Caco-2 (cell line): ENCODE measurements at regions not wholly inside any gene's neighbourhood (a gene's known extent, or its start where the extent isn't known, plus 50 kb on each side); places are given as distances from the start of the nearest gene placed in this dataset.

Experiments used
- BruUV-seq: library from RNA; stranded (reverse); fragments of 400-500 nt; replicated peaks from 2 replicates; lab custom pipeline; 2021; lab: Mats Ljungman, UMichigan
- CTCF ChIA-PET: fragments of 300-600 bp; sonication (Branson Sonifier 250); formaldehyde crosslinking; loops from one replicate; lab custom pipeline; 2022; ENCODE audit warnings: antibody characterized with exemption; lab: Charles Lee
- POLR2A ChIA-PET: fragments of 300-600 bp; sonication (Branson Sonifier 250); formaldehyde crosslinking; loops from one replicate; lab custom pipeline; 2022; ENCODE audit warnings: antibody characterized with exemption; lab: Charles Lee
- DNase-seq, 2 experiments: peaks; one replicate each; pipeline versions ENCODE4 v3.0.0 to v3.0.0-alpha.2; 2020 to 2022
- H3K27me3 ChIP-seq: replicated peaks from 2 replicates; pipeline ENCODE4 v1.6.0; 2011; ENCODE audit warnings: low read length; ENCODE audit not compliant: control insufficient read depth, insufficient read depth
- H3K36me3 ChIP-seq: 2 replicates; pipeline ENCODE4 v1.5.1; 2011; ENCODE audit warnings: low read length; ENCODE audit not compliant: control insufficient read depth, insufficient read depth
- H3K4me1 ChIP-seq: fragments of 250-450 bp; sonication (Bioruptor Pico); 2 replicates; pipeline ENCODE4 v1.5.1; 2020; ENCODE audit warnings: mild to moderate bottlenecking
- H3K4me3 ChIP-seq: 2 replicates; pipeline ENCODE4 v1.5.1; 2011; ENCODE audit warnings: low read depth, mild to moderate bottlenecking, control low read depth, low read length
- H3K9me3 ChIP-seq: fragments of 250-450 bp; sonication (Bioruptor Pico); 2 replicates; pipeline ENCODE4 v1.5.1; 2020; ENCODE audit warnings: mild to moderate bottlenecking, moderate library complexity
- H3K27ac Mint-ChIP-seq: one replicate; pipeline ENCODE4 v1.8.0; 2022; ENCODE audit warnings: mixed read lengths; ENCODE audit not compliant: unreplicated experiment
- H3K27me3 Mint-ChIP-seq: one replicate; pipeline ENCODE4 v1.8.0; 2022; ENCODE audit warnings: mixed read lengths; ENCODE audit not compliant: insufficient read depth, unreplicated experiment
- H3K36me3 Mint-ChIP-seq: one replicate; pipeline ENCODE4 v1.8.0; 2022; ENCODE audit warnings: mild to moderate bottlenecking, mixed read lengths; ENCODE audit not compliant: insufficient read depth, unreplicated experiment
- H3K4me1 Mint-ChIP-seq: one replicate; pipeline ENCODE4 v1.8.0; 2022; ENCODE audit warnings: low read depth, mixed read lengths; ENCODE audit not compliant: unreplicated experiment
- H3K4me3 Mint-ChIP-seq: one replicate; pipeline ENCODE4 v1.8.0; 2022; ENCODE audit warnings: mild to moderate bottlenecking, moderate library complexity, mixed read lengths; ENCODE audit not compliant: unreplicated experiment
- H3K9me3 Mint-ChIP-seq: one replicate; pipeline ENCODE4 v1.8.0; 2022; ENCODE audit warnings: mixed read lengths; ENCODE audit not compliant: unreplicated experiment
- intact Hi-C: fragments of 100-400 bp; cut with micrococcal nuclease; formaldehyde crosslinking; loops from one replicate; pipeline ENCODE4 v1.10.0; 2022; ENCODE audit not compliant: unreplicated experiment
- TF ChIP-seq, protein P1 (sequence below), 2 experiments: fragments of 200-600 bp in 1 of 2; IDR thresholded peaks; 1 replicate in 1 of 2; 2 replicates in 1 of 2; pipeline versions ENCODE4 v1.5.1 to v1.8.0; 2011 to 2022; ENCODE audit warnings: antibody characterized with exemption in 1 of 2, control low read depth in 1 of 2, inconsistent platforms in 1 of 2, low read depth in 1 of 2, low read length in 1 of 2, mild to moderate bottlenecking in 1 of 2, moderate library complexity in 1 of 2; ENCODE audit not compliant: insufficient read depth in 1 of 2, severe bottlenecking in 1 of 2, unreplicated experiment in 1 of 2

DNA sequence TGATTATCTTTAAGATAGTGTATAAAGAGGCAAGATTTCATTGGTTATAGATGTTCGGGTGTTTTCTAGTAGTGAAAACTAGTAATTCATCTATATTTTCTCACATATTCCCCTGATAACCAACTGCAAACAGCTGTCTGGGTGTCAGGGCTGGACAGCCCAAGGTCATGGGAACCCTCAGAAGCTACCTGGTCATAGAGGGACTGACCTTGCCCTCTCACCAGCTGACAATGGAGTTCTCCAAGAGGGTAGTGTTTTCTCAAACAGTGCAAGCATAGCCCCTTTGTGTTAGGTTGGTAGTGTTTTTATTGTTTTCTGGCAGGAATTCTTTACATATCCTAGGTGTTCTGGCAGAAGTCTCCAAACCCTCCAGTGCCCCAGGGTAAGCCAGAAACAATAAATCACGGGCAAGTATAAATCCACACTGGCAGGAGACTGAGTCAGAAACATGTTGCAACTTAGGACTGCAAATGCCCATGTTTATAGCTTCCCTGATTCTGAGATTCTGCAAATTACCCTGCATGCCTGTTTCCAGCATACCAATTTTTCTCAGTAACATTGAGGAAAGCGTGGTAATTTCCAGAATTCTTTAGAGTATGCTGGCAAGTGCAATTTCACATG is 82.8 kb upstream of the ATP1A1 start:
- no peak overlapping the region for H3K4me3 Mint-ChIP-seq
- no peaks in the 10 kb centered on the region for H3K36me3 Mint-ChIP-seq
- no peak overlapping the region for H3K27ac Mint-ChIP-seq
- Histone ChIP-seq H3K36me3 (no peaks in the 10 kb centered on the region), H3K27me3 (no peaks in the 10 kb centered on the region), H3K4me1 (no peaks in the 10 kb centered on the region), H3K9me3 (no peaks in the 10 kb centered on the region), H3K4me3 (no peak overlapping the region)
- no TSS peak for BruUV-seq
- ChIA-PET POLR2A (no interaction called here), CTCF (no interaction called here)
- H3K9me3 Mint-ChIP-seq: no peaks in the 10 kb centered on the region
- H3K4me1 Mint-ChIP-seq: peaks cover 4% of the 10 kb centered on the region
- TF ChIP-seq, protein P1, sequence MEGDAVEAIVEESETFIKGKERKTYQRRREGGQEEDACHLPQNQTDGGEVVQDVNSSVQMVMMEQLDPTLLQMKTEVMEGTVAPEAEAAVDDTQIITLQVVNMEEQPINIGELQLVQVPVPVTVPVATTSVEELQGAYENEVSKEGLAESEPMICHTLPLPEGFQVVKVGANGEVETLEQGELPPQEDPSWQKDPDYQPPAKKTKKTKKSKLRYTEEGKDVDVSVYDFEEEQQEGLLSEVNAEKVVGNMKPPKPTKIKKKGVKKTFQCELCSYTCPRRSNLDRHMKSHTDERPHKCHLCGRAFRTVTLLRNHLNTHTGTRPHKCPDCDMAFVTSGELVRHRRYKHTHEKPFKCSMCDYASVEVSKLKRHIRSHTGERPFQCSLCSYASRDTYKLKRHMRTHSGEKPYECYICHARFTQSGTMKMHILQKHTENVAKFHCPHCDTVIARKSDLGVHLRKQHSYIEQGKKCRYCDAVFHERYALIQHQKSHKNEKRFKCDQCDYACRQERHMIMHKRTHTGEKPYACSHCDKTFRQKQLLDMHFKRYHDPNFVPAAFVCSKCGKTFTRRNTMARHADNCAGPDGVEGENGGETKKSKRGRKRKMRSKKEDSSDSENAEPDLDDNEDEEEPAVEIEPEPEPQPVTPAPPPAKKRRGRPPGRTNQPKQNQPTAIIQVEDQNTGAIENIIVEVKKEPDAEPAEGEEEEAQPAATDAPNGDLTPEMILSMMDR (IDR thresholded peaks at IDR 0.05; ENCODE audit: insufficient read depth in 1 of 2, low read depth in 1 of 2, low read length in 1 of 2, severe bottlenecking in 1 of 2, unreplicated experiment in 1 of 2): no peak
- no peaks in the 10 kb centered on the region for H3K27me3 Mint-ChIP-seq
- DNase-seq: no peak
- intact Hi-C loops: no loop called here

DNA sequence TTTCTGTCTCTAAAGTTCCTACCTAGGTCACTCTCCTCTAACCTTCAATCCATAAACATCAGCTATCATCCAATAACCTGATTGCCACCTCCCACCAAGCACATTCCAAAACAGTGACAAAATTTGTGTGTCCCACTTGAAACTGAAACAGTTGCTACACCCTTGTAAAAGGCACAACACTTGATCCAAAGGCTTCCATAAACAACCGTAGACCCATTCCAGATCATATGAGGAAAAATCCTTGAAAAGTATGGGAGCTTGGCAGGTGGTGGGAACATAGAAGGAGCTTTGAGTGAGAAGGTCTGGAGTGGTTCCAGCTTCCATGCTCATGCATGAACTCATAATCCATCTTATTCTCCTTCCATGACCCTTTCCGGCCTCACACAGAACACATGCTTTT is 82.0 kb upstream of the ATP1A1 start:
- Mint-ChIP-seq H3K4me3 (no peak overlapping the region), H3K4me1 (peaks cover 4% of the 10 kb centered on the region), H3K36me3 (no peaks in the 10 kb centered on the region), H3K27ac (no peak overlapping the region), H3K9me3 (no peaks in the 10 kb centered on the region), H3K27me3 (no peaks in the 10 kb centered on the region)
- no TSS peak for BruUV-seq
- Histone ChIP-seq H3K36me3 (no peaks in the 10 kb centered on the region), H3K27me3 (no peaks in the 10 kb centered on the region), H3K9me3 (no peaks in the 10 kb centered on the region), H3K4me3 (no peak overlapping the region), H3K4me1 (no peaks in the 10 kb centered on the region)
- intact Hi-C loops: no loop called here
- CTCF ChIA-PET: no interaction called here
- POLR2A ChIA-PET: no interaction called here
- DNase-seq: no peak
- TF ChIP-seq, protein P1 (IDR thresholded peaks at IDR 0.05; ENCODE audit: insufficient read depth in 1 of 2, low read depth in 1 of 2, low read length in 1 of 2, severe bottlenecking in 1 of 2, unreplicated experiment in 1 of 2): no peak

DNA sequence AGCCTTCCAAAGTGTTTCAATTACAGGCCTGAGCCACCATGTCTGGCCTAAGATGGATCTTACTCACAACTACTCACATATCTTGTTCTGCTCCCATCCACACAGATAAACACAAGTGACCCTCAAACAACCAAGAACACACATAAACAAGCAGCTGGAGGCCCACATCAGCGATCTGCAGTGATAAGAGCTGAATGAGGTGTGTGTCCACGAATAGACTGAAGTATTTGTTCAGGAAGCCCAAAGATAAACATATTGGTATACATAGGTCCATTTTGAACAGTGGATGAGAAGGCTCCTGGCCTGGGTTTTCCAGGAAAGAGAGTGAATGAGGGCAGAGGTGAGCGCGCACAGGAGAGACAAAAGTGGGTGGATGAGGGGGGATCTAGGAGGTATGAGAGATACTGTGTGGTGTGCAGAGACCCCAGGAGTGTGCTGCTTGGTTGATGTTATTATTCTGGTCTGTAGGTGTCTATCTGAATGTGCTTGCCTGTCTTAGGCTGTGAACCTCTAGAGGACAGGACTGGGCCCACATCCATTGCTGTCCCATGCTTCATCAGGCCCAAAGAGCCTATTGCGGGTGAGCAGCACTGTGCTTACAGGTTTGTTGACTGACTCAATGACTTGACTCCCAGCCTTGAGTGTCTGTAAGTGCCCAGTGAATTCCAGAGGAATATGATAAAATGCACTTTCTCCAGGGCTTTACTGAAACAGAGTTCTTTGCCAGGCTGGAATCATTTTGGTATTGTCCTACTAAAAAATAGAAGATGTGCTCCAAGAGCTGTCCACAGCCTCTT is 79.9 kb upstream of the ATP1A1 start:
- Histone ChIP-seq H3K4me3 (no peak overlapping the region), H3K27me3 (no peaks in the 10 kb centered on the region), H3K9me3 (no peaks in the 10 kb centered on the region), H3K4me1 (no peaks in the 10 kb centered on the region), H3K36me3 (no peaks in the 10 kb centered on the region)
- BruUV-seq: no TSS peak
- Mint-ChIP-seq H3K27ac (no peak overlapping the region), H3K36me3 (no peaks in the 10 kb centered on the region), H3K4me3 (no peak overlapping the region), H3K27me3 (no peaks in the 10 kb centered on the region), H3K4me1 (peaks cover 4% of the 10 kb centered on the region), H3K9me3 (no peaks in the 10 kb centered on the region)
- CTCF ChIA-PET: no interaction called here
- intact Hi-C loops: no loop called here
- DNase-seq: no peak
- TF ChIP-seq, protein P1 (IDR thresholded peaks at IDR 0.05; ENCODE audit: insufficient read depth in 1 of 2, low read depth in 1 of 2, low read length in 1 of 2, severe bottlenecking in 1 of 2, unreplicated experiment in 1 of 2): no peak
- POLR2A ChIA-PET: no interaction called here
